ENCODE measurements at regions not wholly inside any gene's neighbourhood (a gene's known extent, or its start where the extent isn't known, plus 50 kb on each side); places are given as distances from the start of the nearest gene placed in this dataset.

DNA sequence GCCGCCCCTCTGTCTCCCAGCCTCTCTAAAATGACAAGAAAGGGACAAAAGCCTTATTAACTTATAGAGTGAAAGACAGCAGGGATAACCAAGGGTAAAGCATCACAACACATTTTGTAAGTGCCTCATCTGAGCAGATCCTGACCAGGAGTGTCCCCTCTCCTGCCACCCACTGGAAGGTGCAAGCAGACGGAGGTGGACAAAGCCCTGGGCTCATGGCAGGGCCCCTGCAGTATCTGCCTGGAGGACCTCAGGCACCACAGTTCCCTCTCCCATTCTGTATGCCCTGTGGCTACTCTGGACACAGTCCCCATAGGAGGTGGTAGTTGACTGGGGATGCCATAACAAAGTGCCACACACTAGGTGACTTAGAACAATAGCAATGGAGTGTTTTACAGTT lies 319.8 kb downstream of the GADD45G start:
- Histone ChIP-seq H3K9me2 (replicated peaks; ENCODE audit: insufficient read depth, low read length) (no peaks in the 10 kb centered on the region), H3K4me2 (ENCODE audit: low read depth, low read length, poor library complexity, severe bottlenecking) (no peak overlapping the region), H2AFZ (ENCODE audit: low read depth, low read length, severe bottlenecking) (no peak overlapping the region), H3K9me3 (ENCODE audit: insufficient read depth, low read length) (no peaks in the 10 kb centered on the region), H3K27ac (ENCODE audit: low read depth, low read length) (no peak overlapping the region), H3K36me3 (ENCODE audit: low read length) (no peaks in the 10 kb centered on the region), H3F3A (ENCODE audit: insufficient read depth) (no peaks in the 10 kb centered on the region), H4K20me1 (ENCODE audit: low read depth, low read length) (no peaks in the 10 kb centered on the region), H3K4me3 (ENCODE audit: insufficient read depth, low read length, poor library complexity, severe bottlenecking) (no peak overlapping the region), H3K9ac (ENCODE audit: low read length) (no peak overlapping the region), H3K27me3 (ENCODE audit: low read length) (no peaks in the 10 kb centered on the region), H3K79me2 (ENCODE audit: insufficient read depth, low read length) (no peaks in the 10 kb centered on the region)
- no peak for TF ChIP-seq EZH2phosphoT487 (conservative IDR thresholded peaks at IDR 0.05; ENCODE audit: low read length)
- TF ChIP-seq, protein P1, sequence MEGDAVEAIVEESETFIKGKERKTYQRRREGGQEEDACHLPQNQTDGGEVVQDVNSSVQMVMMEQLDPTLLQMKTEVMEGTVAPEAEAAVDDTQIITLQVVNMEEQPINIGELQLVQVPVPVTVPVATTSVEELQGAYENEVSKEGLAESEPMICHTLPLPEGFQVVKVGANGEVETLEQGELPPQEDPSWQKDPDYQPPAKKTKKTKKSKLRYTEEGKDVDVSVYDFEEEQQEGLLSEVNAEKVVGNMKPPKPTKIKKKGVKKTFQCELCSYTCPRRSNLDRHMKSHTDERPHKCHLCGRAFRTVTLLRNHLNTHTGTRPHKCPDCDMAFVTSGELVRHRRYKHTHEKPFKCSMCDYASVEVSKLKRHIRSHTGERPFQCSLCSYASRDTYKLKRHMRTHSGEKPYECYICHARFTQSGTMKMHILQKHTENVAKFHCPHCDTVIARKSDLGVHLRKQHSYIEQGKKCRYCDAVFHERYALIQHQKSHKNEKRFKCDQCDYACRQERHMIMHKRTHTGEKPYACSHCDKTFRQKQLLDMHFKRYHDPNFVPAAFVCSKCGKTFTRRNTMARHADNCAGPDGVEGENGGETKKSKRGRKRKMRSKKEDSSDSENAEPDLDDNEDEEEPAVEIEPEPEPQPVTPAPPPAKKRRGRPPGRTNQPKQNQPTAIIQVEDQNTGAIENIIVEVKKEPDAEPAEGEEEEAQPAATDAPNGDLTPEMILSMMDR (IDR thresholded peaks at IDR 0.05; ENCODE audit: insufficient read depth, low read length, poor library complexity, severe bottlenecking) = no peak

- no peak overlapping the region for H3K27ac ChIP-seq (ENCODE audit: low read depth, low read length)
- no peak overlapping the region for H3K4me3 ChIP-seq (ENCODE audit: insufficient read depth, low read length, poor library complexity, severe bottlenecking)
- H3K9ac ChIP-seq (ENCODE audit: low read length) = no peak overlapping the region
- no peaks in the 10 kb centered on the region for H3K36me3 ChIP-seq (ENCODE audit: low read length)
- H4K20me1 ChIP-seq (ENCODE audit: low read depth, low read length) = no peaks in the 10 kb centered on the region
- H3K9me2 ChIP-seq (replicated peaks; ENCODE audit: insufficient read depth, low read length) = no peaks in the 10 kb centered on the region
- H3K9me3 ChIP-seq (ENCODE audit: insufficient read depth, low read length) = no peaks in the 10 kb centered on the region
- TF ChIP-seq, protein P1 (IDR thresholded peaks at IDR 0.05; ENCODE audit: insufficient read depth, low read length, poor library complexity, severe bottlenecking) = no peak
- TF ChIP-seq EZH2phosphoT487 (conservative IDR thresholded peaks at IDR 0.05; ENCODE audit: low read length) = no peak
- no peaks in the 10 kb centered on the region for H3K27me3 ChIP-seq (ENCODE audit: low read length)
- H3K4me2 ChIP-seq (ENCODE audit: low read depth, low read length, poor library complexity, severe bottlenecking) = no peak overlapping the region
- no peaks in the 10 kb centered on the region for H3F3A ChIP-seq (ENCODE audit: insufficient read depth)
- no peaks in the 10 kb centered on the region for H3K79me2 ChIP-seq (ENCODE audit: insufficient read depth, low read length)
- no peak overlapping the region for H2AFZ ChIP-seq (ENCODE audit: low read depth, low read length, severe bottlenecking)
These were observed 321.4 kb downstream of the GADD45G start for GRCh38 chr9:89926167-89926566.

DNA sequence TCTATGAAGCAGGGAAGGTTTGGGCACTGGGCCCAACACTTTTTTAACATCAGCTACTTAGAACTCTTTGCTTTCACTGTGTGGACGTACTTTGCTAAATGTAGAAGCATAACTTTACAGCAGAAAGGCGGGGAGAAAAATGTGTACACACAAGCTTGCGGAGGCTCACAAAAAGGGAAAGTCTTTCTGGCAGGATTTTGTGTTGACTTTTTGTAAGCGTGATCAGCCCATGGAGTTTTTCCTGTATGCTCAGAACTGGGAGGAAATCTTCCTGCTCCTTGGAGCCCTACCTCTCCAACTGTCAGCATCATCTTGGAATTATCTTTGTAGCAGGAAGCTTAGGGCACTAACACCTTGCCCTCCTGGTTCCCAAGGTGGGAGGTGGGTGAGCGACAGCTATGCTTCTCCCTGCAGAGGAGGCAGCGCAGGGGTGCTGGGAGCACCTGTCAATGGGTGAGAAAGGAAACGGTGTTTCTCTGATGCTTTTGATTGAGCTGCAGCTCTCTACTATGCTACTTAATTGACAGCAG lies 321.9 kb downstream of the GADD45G start:
- Histone ChIP-seq H4K20me1 (ENCODE audit: low read depth, low read length) (no peaks in the 10 kb centered on the region), H3K9ac (ENCODE audit: low read length) (no peak overlapping the region), H3K36me3 (ENCODE audit: low read length) (no peaks in the 10 kb centered on the region), H3K4me3 (ENCODE audit: insufficient read depth, low read length, poor library complexity, severe bottlenecking) (no peak overlapping the region), H3K9me2 (replicated peaks; ENCODE audit: insufficient read depth, low read length) (no peaks in the 10 kb centered on the region), H3K27ac (ENCODE audit: low read depth, low read length) (no peak overlapping the region), H3K27me3 (ENCODE audit: low read length) (no peaks in the 10 kb centered on the region), H3K9me3 (ENCODE audit: insufficient read depth, low read length) (no peaks in the 10 kb centered on the region), H2AFZ (ENCODE audit: low read depth, low read length, severe bottlenecking) (no peak overlapping the region), H3K79me2 (ENCODE audit: insufficient read depth, low read length) (no peaks in the 10 kb centered on the region), H3K4me2 (ENCODE audit: low read depth, low read length, poor library complexity, severe bottlenecking) (no peak overlapping the region), H3F3A (ENCODE audit: insufficient read depth) (no peaks in the 10 kb centered on the region)
- TF ChIP-seq EZH2phosphoT487 (conservative IDR thresholded peaks at IDR 0.05; ENCODE audit: low read length) = no peak
- TF ChIP-seq, protein P1 (IDR thresholded peaks at IDR 0.05; ENCODE audit: insufficient read depth, low read length, poor library complexity, severe bottlenecking) = no peak

Data from SU-DHL-6 (cell line).